Endodermal cell (in vitro differentiated cells): ENCODE measurements at regions not wholly inside any gene's neighbourhood (a gene's known extent, or its start where the extent isn't known, plus 50 kb on each side); places are given as distances from the start of the nearest gene placed in this dataset.

Experiments used
- DNase-seq: peaks from one replicate; pipeline ENCODE4 v3.0.0-alpha.2; 2017
- H3K27ac ChIP-seq: 2 replicates; pipeline ENCODE4 v1.5.1; 2013; ENCODE audit warnings: mild to moderate bottlenecking, low read depth, low read length, moderate library complexity
- H3K27me3 ChIP-seq: 2 replicates; pipeline ENCODE4 v1.6.1; 2013; ENCODE audit warnings: mild to moderate bottlenecking, low read length, moderate library complexity; ENCODE audit not compliant: insufficient read depth, control insufficient read depth, poor library complexity, severe bottlenecking
- H3K36me3 ChIP-seq: 2 replicates; pipeline ENCODE4 v1.7.0; 2013; ENCODE audit warnings: mild to moderate bottlenecking, low read length, moderate library complexity; ENCODE audit not compliant: control insufficient read depth, insufficient read depth
- H3K4me1 ChIP-seq: one replicate; pipeline ENCODE4 v1.7.0; 2013; ENCODE audit warnings: low read length; ENCODE audit not compliant: control insufficient read depth, insufficient read depth
- H3K4me3 ChIP-seq: 2 replicates; pipeline ENCODE4 v1.5.1; 2013; ENCODE audit warnings: mild to moderate bottlenecking, low read length, moderate library complexity
- H3K9ac ChIP-seq: 2 replicates; pipeline ENCODE4 v1.6.1; 2013; ENCODE audit warnings: mild to moderate bottlenecking, low read length, moderate library complexity; ENCODE audit not compliant: poor library complexity, severe bottlenecking; ENCODE audit errors: extremely low read depth
- H3K9me3 ChIP-seq: 2 replicates; pipeline ENCODE4 v1.6.1; 2013; ENCODE audit warnings: mild to moderate bottlenecking, low read length, moderate library complexity; ENCODE audit not compliant: control insufficient read depth
- H3K27ac Mint-ChIP-seq: 2 replicates; pipeline ENCODE4 v1.8.0; 2020; ENCODE audit warnings: mixed read lengths
- H3K27me3 Mint-ChIP-seq: 2 replicates; pipeline ENCODE4 v1.8.0; 2021; ENCODE audit warnings: mild to moderate bottlenecking, mixed read lengths; ENCODE audit not compliant: insufficient read depth
- H3K36me3 Mint-ChIP-seq: 2 replicates; pipeline ENCODE4 v1.8.0; 2020; ENCODE audit warnings: low read depth, mixed read lengths
- H3K4me1 Mint-ChIP-seq: 2 replicates; pipeline ENCODE4 v1.8.0; 2020; ENCODE audit warnings: mixed read lengths
- H3K4me3 Mint-ChIP-seq: 2 replicates; pipeline ENCODE4 v1.8.0; 2020; ENCODE audit warnings: mild to moderate bottlenecking, moderate library complexity, mixed read lengths
- H3K9me3 Mint-ChIP-seq: 2 replicates; pipeline ENCODE4 v1.8.0; 2020; ENCODE audit warnings: mild to moderate bottlenecking, mixed read lengths
- CTCF ChIP-seq: fragments of 200-600 bp; sonication (generic); conservative IDR thresholded peaks from 2 replicates; pipeline ENCODE4 v1.5.0; 2021; ENCODE audit warnings: antibody characterized with exemption, mild to moderate bottlenecking
- WGBS, 2 experiments: methylation state at CpG; one replicate each; pipeline versions ENCODE4 v1.1.5 to v1.1.7; 2013; ENCODE audit warnings: missing lambda C conversion rate in 2 of 2, mixed read lengths in 1 of 2; ENCODE audit not compliant: insufficient coverage in 1 of 2, insufficient read length in 1 of 2; 5-methylcytosine and 5-hydroxymethylcytosine counted together

- H3K9me3 Mint-ChIP-seq = no peaks in the 10 kb centered on the region
- no peak for TF ChIP-seq CTCF
- no peak overlapping the region for H3K27ac Mint-ChIP-seq
- Histone ChIP-seq H3K4me1 (no peaks in the 10 kb centered on the region), H3K9ac (no peak overlapping the region), H3K4me3 (no peak overlapping the region), H3K9me3 (no peaks in the 10 kb centered on the region), H3K27ac (no peak overlapping the region), H3K36me3 (no peaks in the 10 kb centered on the region), H3K27me3 (no peaks in the 10 kb centered on the region)
- H3K4me3 Mint-ChIP-seq = no peak overlapping the region
- no peaks in the 10 kb centered on the region for H3K27me3 Mint-ChIP-seq
- H3K36me3 Mint-ChIP-seq = no peaks in the 10 kb centered on the region
- DNase-seq = no peak
- H3K4me1 Mint-ChIP-seq = no peaks in the 10 kb centered on the region
These were observed 412.5 kb upstream of the PCDH9 start for GRCh38 chr13:67642657-67643056.

GRCh38 chr13:67635754-67636153, 405.6 kb upstream of the PCDH9 start:
- Mint-ChIP-seq H3K27ac (no peak overlapping the region), H3K4me1 (peaks cover 3% of the 10 kb centered on the region), H3K27me3 (no peaks in the 10 kb centered on the region), H3K36me3 (no peaks in the 10 kb centered on the region), H3K9me3 (no peaks in the 10 kb centered on the region), H3K4me3 (no peak overlapping the region)
- no peak for DNase-seq
- WGBS, 2 experiments = 93% methylated on average over 2 to 3 of the region's 3 CpGs
- Histone ChIP-seq H3K27ac (no peak overlapping the region), H3K9ac (no peak overlapping the region), H3K36me3 (no peaks in the 10 kb centered on the region), H3K4me3 (no peak overlapping the region), H3K4me1 (no peaks in the 10 kb centered on the region), H3K9me3 (no peaks in the 10 kb centered on the region), H3K27me3 (no peaks in the 10 kb centered on the region)
- no peak for TF ChIP-seq CTCF

GRCh38 chr13:67632590-67632989, 402.5 kb upstream of the PCDH9 start:
- DNase-seq = no peak
- H3K9ac ChIP-seq = no peak overlapping the region
- no peaks in the 10 kb centered on the region for H3K9me3 Mint-ChIP-seq
- peaks cover 7% of the 10 kb centered on the region for H3K4me1 Mint-ChIP-seq
- H3K4me1 ChIP-seq = no peaks in the 10 kb centered on the region
- no peak for TF ChIP-seq CTCF
- H3K27me3 ChIP-seq = no peaks in the 10 kb centered on the region
- H3K4me3 ChIP-seq = no peak overlapping the region
- no peak overlapping the region for H3K4me3 Mint-ChIP-seq
- H3K27me3 Mint-ChIP-seq = no peaks in the 10 kb centered on the region
- WGBS, 2 experiments = 80 to 100% methylated on average over 1 of the region's 1 CpG
- no peaks in the 10 kb centered on the region for H3K36me3 Mint-ChIP-seq
- no peak overlapping the region for H3K27ac Mint-ChIP-seq
- H3K27ac ChIP-seq = no peak overlapping the region
- H3K36me3 ChIP-seq = no peaks in the 10 kb centered on the region
- H3K9me3 ChIP-seq = no peaks in the 10 kb centered on the region
